ENCODE measurements at regions not wholly inside any gene's neighbourhood (a gene's known extent, or its start where the extent isn't known, plus 50 kb on each side); places are given as distances from the start of the nearest gene placed in this dataset.

DNA sequence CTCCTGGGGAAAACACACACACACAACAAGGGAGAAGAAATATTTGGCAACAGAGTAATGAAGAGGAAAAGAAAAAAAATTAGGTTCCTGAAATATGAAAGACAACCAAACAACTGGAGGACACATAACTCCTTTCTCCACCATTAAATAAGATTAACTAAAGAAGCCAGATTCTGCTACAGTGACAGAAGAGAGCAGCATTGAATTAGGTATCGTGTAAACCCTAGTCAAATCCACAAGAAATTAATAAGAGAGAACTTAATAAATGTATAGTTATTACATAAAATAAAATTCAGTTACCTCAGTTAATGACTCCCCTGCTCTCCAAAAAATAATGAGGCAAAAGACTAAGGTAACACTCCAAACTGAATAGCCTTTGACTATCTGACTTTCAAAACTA lies 306.7 kb downstream of the CRPPA start:
- Histone ChIP-seq H3K4me3 (ENCODE audit: low read depth, low read length) (no peak overlapping the region), H3K27me3 (ENCODE audit: control insufficient read depth, insufficient read depth, low read length) (no peaks in the 10 kb centered on the region), H3K9me3 (ENCODE audit: control insufficient read depth, insufficient read depth, low read length) (peaks cover 5% of the 10 kb centered on the region), H3K27ac (ENCODE audit: low read depth, low read length) (no peak overlapping the region), H3K36me3 (ENCODE audit: control insufficient read depth, insufficient read depth, low read length) (no peaks in the 10 kb centered on the region), H3K4me1 (ENCODE audit: control insufficient read depth, insufficient read depth, low read length) (no peaks in the 10 kb centered on the region)
- WGBS (ENCODE audit: insufficient coverage), result no CpG with 5 or more reads among the region's 1 CpG
- DNase-seq (ENCODE audit: low read depth in 4 of 6, low spot score in 6 of 6), result no peak

DNA sequence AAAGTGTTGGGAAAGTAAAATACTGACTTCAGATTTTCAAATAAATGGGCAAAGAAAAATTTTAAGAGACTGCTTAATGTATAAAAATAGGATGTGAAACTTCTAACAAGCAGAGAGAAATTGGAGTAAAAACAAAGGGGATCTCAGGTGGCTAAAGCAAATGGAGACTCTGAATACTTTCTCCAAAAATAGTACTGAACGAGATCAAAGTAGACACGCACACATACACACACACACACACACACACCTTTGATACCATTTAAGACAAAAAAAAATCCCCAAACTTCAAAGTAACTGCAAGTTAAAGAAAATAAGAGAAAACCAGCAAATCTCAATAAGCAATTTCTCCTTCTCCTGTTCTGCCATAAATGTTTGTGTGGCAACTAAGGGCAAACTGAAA lies 307.3 kb downstream of the CRPPA start:
- peaks cover 5% of the 10 kb centered on the region for H3K9me3 ChIP-seq (ENCODE audit: control insufficient read depth, insufficient read depth, low read length)
- H3K27me3 ChIP-seq (ENCODE audit: control insufficient read depth, insufficient read depth, low read length), result no peaks in the 10 kb centered on the region
- H3K4me1 ChIP-seq (ENCODE audit: control insufficient read depth, insufficient read depth, low read length), result no peaks in the 10 kb centered on the region
- no peak for DNase-seq (ENCODE audit: low read depth in 4 of 6, low spot score in 6 of 6)
- no peak overlapping the region for H3K4me3 ChIP-seq (ENCODE audit: low read depth, low read length)
- no peak overlapping the region for H3K27ac ChIP-seq (ENCODE audit: low read depth, low read length)
- WGBS (ENCODE audit: insufficient coverage), result 100% methylated on average over 1 of the region's 2 CpGs
- H3K36me3 ChIP-seq (ENCODE audit: control insufficient read depth, insufficient read depth, low read length), result no peaks in the 10 kb centered on the region

- no peaks in the 10 kb centered on the region for H3K27me3 ChIP-seq (ENCODE audit: control insufficient read depth, insufficient read depth, low read length)
- no peaks in the 10 kb centered on the region for H3K4me1 ChIP-seq (ENCODE audit: control insufficient read depth, insufficient read depth, low read length)
- H3K4me3 ChIP-seq (ENCODE audit: low read depth, low read length), result no peak overlapping the region
- H3K27ac ChIP-seq (ENCODE audit: low read depth, low read length), result no peak overlapping the region
- H3K9me3 ChIP-seq (ENCODE audit: control insufficient read depth, insufficient read depth, low read length), result peaks cover 5% of the 10 kb centered on the region
- no peaks in the 10 kb centered on the region for H3K36me3 ChIP-seq (ENCODE audit: control insufficient read depth, insufficient read depth, low read length)
- DNase-seq (ENCODE audit: low read depth in 4 of 6, low spot score in 6 of 6), result no peak
Observed at GRCh38 chr7:16113058-16113457, 308.3 kb downstream of the CRPPA start.

- no peak for DNase-seq (ENCODE audit: low read depth in 4 of 6, low spot score in 6 of 6)
- Histone ChIP-seq H3K36me3 (ENCODE audit: control insufficient read depth, insufficient read depth, low read length) (no peaks in the 10 kb centered on the region), H3K9me3 (ENCODE audit: control insufficient read depth, insufficient read depth, low read length) (peaks cover 8% of the 10 kb centered on the region), H3K4me3 (ENCODE audit: low read depth, low read length) (no peak overlapping the region), H3K27me3 (ENCODE audit: control insufficient read depth, insufficient read depth, low read length) (no peaks in the 10 kb centered on the region), H3K27ac (ENCODE audit: low read depth, low read length) (no peak overlapping the region), H3K4me1 (ENCODE audit: control insufficient read depth, insufficient read depth, low read length) (no peaks in the 10 kb centered on the region)
- no CpG with 5 or more reads among the region's 2 CpGs for WGBS (ENCODE audit: insufficient coverage)
Observed at GRCh38 chr7:16106869-16107268, 314.5 kb downstream of the CRPPA start.

DNA sequence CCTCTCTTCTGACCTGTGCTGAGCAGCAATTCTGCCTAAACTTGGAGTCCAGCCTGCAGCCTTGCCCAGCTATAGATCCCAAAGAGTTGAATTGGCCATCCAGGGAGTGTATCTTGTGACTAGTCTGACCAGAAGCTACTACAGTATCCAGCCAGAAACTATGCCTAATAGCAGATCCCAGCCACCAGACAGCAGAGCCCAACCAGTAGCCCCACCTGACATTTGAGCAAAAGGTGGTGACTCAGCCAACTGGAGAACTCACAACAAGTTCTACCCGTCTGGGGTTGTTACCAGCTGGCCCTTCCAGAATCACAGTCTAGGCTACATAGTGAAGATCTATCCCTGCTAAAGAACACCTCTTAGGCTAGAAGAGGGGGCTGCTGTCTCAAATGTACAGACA lies 315.0 kb downstream of the CRPPA start:
- Histone ChIP-seq H3K36me3 (ENCODE audit: control insufficient read depth, insufficient read depth, low read length) (no peaks in the 10 kb centered on the region), H3K27ac (ENCODE audit: low read depth, low read length) (no peak overlapping the region)
- WGBS (ENCODE audit: insufficient coverage), result 100% methylated on average over 1 of the region's 1 CpG

DNA sequence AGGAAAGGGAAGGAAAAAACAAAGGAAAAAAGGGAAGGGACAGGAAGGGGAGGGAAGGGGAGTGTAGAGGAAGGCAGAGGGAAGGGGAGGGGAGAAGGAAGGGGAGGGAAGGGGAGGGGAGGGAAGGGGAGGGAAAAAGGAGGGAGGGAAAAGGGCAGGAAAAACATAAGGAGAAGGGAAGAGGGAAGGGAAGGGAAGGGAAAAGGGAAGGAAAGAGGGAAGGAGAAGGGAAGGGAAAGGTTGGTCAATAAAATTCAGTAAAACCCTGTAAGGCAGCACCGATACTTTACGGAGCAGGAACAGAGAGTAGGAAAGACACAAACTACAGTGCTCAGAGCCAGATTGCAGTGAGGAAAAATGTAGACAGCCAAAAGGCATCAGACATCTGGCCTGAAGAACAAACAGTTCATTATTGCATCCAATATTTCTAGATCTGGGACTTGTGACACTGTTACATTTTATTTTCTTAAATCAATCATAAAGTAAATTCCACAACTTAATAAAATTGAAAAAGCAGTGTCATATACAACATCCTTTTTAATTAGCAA lies 322.0 kb downstream of the CRPPA start:
- H3K4me3 ChIP-seq (ENCODE audit: low read depth, low read length), result no peak overlapping the region
- H3K36me3 ChIP-seq (ENCODE audit: control insufficient read depth, insufficient read depth, low read length), result no peaks in the 10 kb centered on the region
- H3K27ac ChIP-seq (ENCODE audit: low read depth, low read length), result no peak overlapping the region
- peaks cover 2% of the 10 kb centered on the region for H3K9me3 ChIP-seq (ENCODE audit: control insufficient read depth, insufficient read depth, low read length)
- H3K4me1 ChIP-seq (ENCODE audit: control insufficient read depth, insufficient read depth, low read length), result no peaks in the 10 kb centered on the region
- 74% methylated on average over 2 of the region's 2 CpGs for WGBS (ENCODE audit: insufficient coverage)
- DNase-seq (ENCODE audit: low read depth in 4 of 6, low spot score in 6 of 6), result no peak
- H3K27me3 ChIP-seq (ENCODE audit: control insufficient read depth, insufficient read depth, low read length), result no peaks in the 10 kb centered on the region

More for the DNA sequence above, 315.0 kb downstream of the CRPPA start:
- DNase-seq (ENCODE audit: low read depth in 4 of 6, low spot score in 6 of 6), result no peak
- peaks cover 8% of the 10 kb centered on the region for H3K9me3 ChIP-seq (ENCODE audit: control insufficient read depth, insufficient read depth, low read length)
- H3K27me3 ChIP-seq (ENCODE audit: control insufficient read depth, insufficient read depth, low read length), result no peaks in the 10 kb centered on the region
- no peaks in the 10 kb centered on the region for H3K4me1 ChIP-seq (ENCODE audit: control insufficient read depth, insufficient read depth, low read length)
- H3K4me3 ChIP-seq (ENCODE audit: low read depth, low read length), result no peak overlapping the region

GRCh38 chr7:16098585-16099179 lies 322.7 kb downstream of the CRPPA start:
- H3K9me3 ChIP-seq (ENCODE audit: control insufficient read depth, insufficient read depth, low read length), result peaks cover 2% of the 10 kb centered on the region
- H3K4me3 ChIP-seq (ENCODE audit: low read depth, low read length), result no peak overlapping the region
- no peaks in the 10 kb centered on the region for H3K36me3 ChIP-seq (ENCODE audit: control insufficient read depth, insufficient read depth, low read length)
- H3K4me1 ChIP-seq (ENCODE audit: control insufficient read depth, insufficient read depth, low read length), result no peaks in the 10 kb centered on the region
- DNase-seq (ENCODE audit: low read depth in 4 of 6, low spot score in 6 of 6), result no peak
- no peak overlapping the region for H3K27ac ChIP-seq (ENCODE audit: low read depth, low read length)
- 100% methylated on average over 1 of the region's 5 CpGs for whole genome bisulfite sequencing (ENCODE audit: insufficient coverage)
- H3K27me3 ChIP-seq (ENCODE audit: control insufficient read depth, insufficient read depth, low read length), result no peaks in the 10 kb centered on the region

GRCh38 chr7:16098058-16098457 lies 323.3 kb downstream of the CRPPA start:
- no peak for DNase-seq (ENCODE audit: low read depth in 4 of 6, low spot score in 6 of 6)
- H3K27me3 ChIP-seq (ENCODE audit: control insufficient read depth, insufficient read depth, low read length), result no peaks in the 10 kb centered on the region
- H3K9me3 ChIP-seq (ENCODE audit: control insufficient read depth, insufficient read depth, low read length), result peaks cover 2% of the 10 kb centered on the region
- H3K27ac ChIP-seq (ENCODE audit: low read depth, low read length), result no peak overlapping the region
- no peak overlapping the region for H3K4me3 ChIP-seq (ENCODE audit: low read depth, low read length)
- H3K4me1 ChIP-seq (ENCODE audit: control insufficient read depth, insufficient read depth, low read length), result no peaks in the 10 kb centered on the region
- no peaks in the 10 kb centered on the region for H3K36me3 ChIP-seq (ENCODE audit: control insufficient read depth, insufficient read depth, low read length)

DNA sequence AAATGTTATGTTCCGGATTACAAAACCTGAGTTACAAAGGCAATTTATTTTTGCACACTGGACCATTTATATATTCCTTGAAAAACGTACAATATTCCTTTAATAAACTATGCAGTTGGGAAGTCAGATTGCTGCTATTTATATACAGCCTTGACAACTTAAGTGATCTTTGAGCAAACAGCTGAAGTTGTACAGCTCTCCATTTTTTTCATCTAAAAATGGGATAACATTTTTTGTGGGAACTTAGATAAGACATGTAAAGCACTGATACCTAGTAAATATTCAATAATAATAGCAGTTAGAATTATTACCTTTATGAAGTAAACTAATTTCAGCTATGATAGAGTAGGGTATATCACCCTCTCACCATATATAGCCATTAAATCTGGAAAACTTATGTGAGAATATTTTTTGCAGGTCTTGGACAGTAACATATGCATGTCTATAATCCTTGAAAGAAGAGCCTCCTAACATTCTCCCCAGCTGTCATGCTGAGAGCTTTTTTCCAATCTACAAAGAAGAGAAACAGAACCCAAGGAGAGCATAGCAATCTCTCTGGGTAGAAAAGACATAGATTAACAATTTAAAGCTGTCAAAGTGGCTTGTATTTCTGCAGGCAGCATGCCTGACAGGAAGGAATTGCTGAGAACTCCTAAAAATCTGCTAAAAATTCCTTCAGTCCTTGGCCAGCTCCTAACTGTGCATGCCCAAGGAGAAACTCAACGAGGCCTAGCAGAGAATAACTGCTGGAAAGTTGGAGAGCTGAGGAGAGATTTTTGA lies 326.0 kb downstream of the CRPPA start:
- no peak overlapping the region for H3K27ac ChIP-seq (ENCODE audit: low read depth, low read length)
- no peaks in the 10 kb centered on the region for H3K36me3 ChIP-seq (ENCODE audit: control insufficient read depth, insufficient read depth, low read length)
- no peaks in the 10 kb centered on the region for H3K4me1 ChIP-seq (ENCODE audit: control insufficient read depth, insufficient read depth, low read length)
- peak in 1 of 6 donors; percentile 31 for DNase-seq (ENCODE audit: low read depth in 4 of 6, low spot score in 6 of 6)
- 55% methylated on average over 1 of the region's 3 CpGs for WGBS (ENCODE audit: insufficient coverage)
- no peak overlapping the region for H3K4me3 ChIP-seq (ENCODE audit: low read depth, low read length)
- no peaks in the 10 kb centered on the region for H3K9me3 ChIP-seq (ENCODE audit: control insufficient read depth, insufficient read depth, low read length)
- H3K27me3 ChIP-seq (ENCODE audit: control insufficient read depth, insufficient read depth, low read length), result no peaks in the 10 kb centered on the region

- Histone ChIP-seq H3K36me3 (ENCODE audit: control insufficient read depth, insufficient read depth, low read length) (no peaks in the 10 kb centered on the region), H3K27ac (ENCODE audit: low read depth, low read length) (no peak overlapping the region), H3K27me3 (ENCODE audit: control insufficient read depth, insufficient read depth, low read length) (no peaks in the 10 kb centered on the region), H3K4me1 (ENCODE audit: control insufficient read depth, insufficient read depth, low read length) (no peaks in the 10 kb centered on the region), H3K4me3 (ENCODE audit: low read depth, low read length) (no peak overlapping the region), H3K9me3 (ENCODE audit: control insufficient read depth, insufficient read depth, low read length) (no peaks in the 10 kb centered on the region)
- WGBS (ENCODE audit: insufficient coverage), result no CpG with 5 or more reads among the region's 2 CpGs
- no peak for DNase-seq (ENCODE audit: low read depth in 4 of 6, low spot score in 6 of 6)
Observed at GRCh38 chr7:16094651-16095050, 326.7 kb downstream of the CRPPA start.

All from spinal cord (tissue), 9 donors.